ENCODE measurements at regions not wholly inside any gene's neighbourhood (a gene's known extent, or its start where the extent isn't known, plus 50 kb on each side); places are given as distances from the start of the nearest gene placed in this dataset.

DNA sequence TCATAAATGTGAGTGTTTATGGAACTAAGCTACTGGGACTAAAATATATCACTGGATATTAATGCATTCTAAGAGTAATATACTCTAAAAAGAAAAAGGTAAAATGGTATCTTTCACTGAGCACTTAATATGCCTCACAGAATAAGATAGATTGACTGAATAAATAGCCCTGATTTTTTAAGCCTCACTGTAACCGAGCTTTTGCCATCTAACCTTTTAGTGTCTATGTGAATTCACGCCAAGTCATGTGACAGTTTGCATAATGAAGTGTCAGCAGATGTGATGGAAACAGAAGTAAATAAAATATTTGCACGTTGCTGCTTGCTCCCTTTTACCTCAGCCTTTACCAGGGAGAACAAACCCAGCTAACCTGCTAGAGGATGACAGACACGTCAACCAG lies 119.7 kb upstream of the NWD2 start:
- TF ChIP-seq POLR2A (IDR thresholded peaks at IDR 0.05) (no peak), POLR2AphosphoS5 (IDR thresholded peaks at IDR 0.05) (no peak), EP300 (IDR thresholded peaks at IDR 0.05) (no peak)
- TF ChIP-seq, protein P1, sequence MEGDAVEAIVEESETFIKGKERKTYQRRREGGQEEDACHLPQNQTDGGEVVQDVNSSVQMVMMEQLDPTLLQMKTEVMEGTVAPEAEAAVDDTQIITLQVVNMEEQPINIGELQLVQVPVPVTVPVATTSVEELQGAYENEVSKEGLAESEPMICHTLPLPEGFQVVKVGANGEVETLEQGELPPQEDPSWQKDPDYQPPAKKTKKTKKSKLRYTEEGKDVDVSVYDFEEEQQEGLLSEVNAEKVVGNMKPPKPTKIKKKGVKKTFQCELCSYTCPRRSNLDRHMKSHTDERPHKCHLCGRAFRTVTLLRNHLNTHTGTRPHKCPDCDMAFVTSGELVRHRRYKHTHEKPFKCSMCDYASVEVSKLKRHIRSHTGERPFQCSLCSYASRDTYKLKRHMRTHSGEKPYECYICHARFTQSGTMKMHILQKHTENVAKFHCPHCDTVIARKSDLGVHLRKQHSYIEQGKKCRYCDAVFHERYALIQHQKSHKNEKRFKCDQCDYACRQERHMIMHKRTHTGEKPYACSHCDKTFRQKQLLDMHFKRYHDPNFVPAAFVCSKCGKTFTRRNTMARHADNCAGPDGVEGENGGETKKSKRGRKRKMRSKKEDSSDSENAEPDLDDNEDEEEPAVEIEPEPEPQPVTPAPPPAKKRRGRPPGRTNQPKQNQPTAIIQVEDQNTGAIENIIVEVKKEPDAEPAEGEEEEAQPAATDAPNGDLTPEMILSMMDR (IDR thresholded peaks at IDR 0.05) = no peak
